ENCODE measurements at regions not wholly inside any gene's neighbourhood (a gene's known extent, or its start where the extent isn't known, plus 50 kb on each side); places are given as distances from the start of the nearest gene placed in this dataset.

- no peak overlapping the region for H3K4me3 ChIP-seq (ENCODE audit: insufficient read depth, low read depth, low read length)
- no peak for TF ChIP-seq RFX5 (IDR thresholded peaks at IDR 0.05; ENCODE audit: low read depth, low read length)
- TF ChIP-seq SMC3 (IDR thresholded peaks at IDR 0.05; ENCODE audit: low read depth, low read length) = no peak
- no peak for TF ChIP-seq USF2 (IDR thresholded peaks at IDR 0.05; ENCODE audit: low read depth, low read length)
- no peak for TF ChIP-seq CTCF (conservative IDR thresholded peaks at IDR 0.05; ENCODE audit: low read depth, low read length)
- no peak for TF ChIP-seq RCOR1 (IDR thresholded peaks at IDR 0.05; ENCODE audit: insufficient replicate concordance, low read length)
- no peak for TF ChIP-seq RAD21 (IDR thresholded peaks at IDR 0.05; ENCODE audit: low read length)
- no peak for TF ChIP-seq MAFK (IDR thresholded peaks at IDR 0.05; ENCODE audit: low read depth, low read length)
- no peak for TF ChIP-seq NFE2L2 (IDR thresholded peaks at IDR 0.05; ENCODE audit: low read depth, low read length)
- TF ChIP-seq CHD1 (IDR thresholded peaks at IDR 0.05; ENCODE audit: low read depth, low read length) = no peak
- TF ChIP-seq MAZ (IDR thresholded peaks at IDR 0.05; ENCODE audit: borderline replicate concordance, low read depth, low read length) = no peak
- no peak for TF ChIP-seq FOS (IDR thresholded peaks at IDR 0.05; ENCODE audit: low read depth, low read length)
- TF ChIP-seq CEBPB (IDR thresholded peaks at IDR 0.05; ENCODE audit: low read depth, low read length) = no peak
- no peak for TF ChIP-seq BHLHE40 (IDR thresholded peaks at IDR 0.05; ENCODE audit: low read depth, low read length)
- TF ChIP-seq POLR2A (IDR thresholded peaks at IDR 0.05; ENCODE audit: low read depth, low read length) = no peak
- TF ChIP-seq, protein P1, sequence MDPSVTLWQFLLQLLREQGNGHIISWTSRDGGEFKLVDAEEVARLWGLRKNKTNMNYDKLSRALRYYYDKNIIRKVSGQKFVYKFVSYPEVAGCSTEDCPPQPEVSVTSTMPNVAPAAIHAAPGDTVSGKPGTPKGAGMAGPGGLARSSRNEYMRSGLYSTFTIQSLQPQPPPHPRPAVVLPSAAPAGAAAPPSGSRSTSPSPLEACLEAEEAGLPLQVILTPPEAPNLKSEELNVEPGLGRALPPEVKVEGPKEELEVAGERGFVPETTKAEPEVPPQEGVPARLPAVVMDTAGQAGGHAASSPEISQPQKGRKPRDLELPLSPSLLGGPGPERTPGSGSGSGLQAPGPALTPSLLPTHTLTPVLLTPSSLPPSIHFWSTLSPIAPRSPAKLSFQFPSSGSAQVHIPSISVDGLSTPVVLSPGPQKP (IDR thresholded peaks at IDR 0.05; ENCODE audit: borderline replicate concordance, low read depth, low read length) = no peak
- no peak for TF ChIP-seq MXI1 (IDR thresholded peaks at IDR 0.05; ENCODE audit: borderline replicate concordance, low read depth, low read length)
- ChIA-PET CTCF (interaction anchor here (0.6 to 0.9 kb wide), 2 partner anchors 8 to 27 kb away, joined by 3 read pairs; no protein-coding TSS in a partner anchor), POLR2A (ENCODE audit: unreplicated experiment) (no interaction called here)
- no peaks in the 10 kb centered on the region for H3K9me3 ChIP-seq (ENCODE audit: control insufficient read depth, insufficient read depth, low read length)
- in situ Hi-C loops (cut with MboI; ENCODE audit: low sequenced_read_pairs) (no loop called here), dilution Hi-C loops (cut with HindIII; ENCODE audit: low sequenced_read_pairs, unreplicated experiment) (no loop called here), intact Hi-C loops (cut with micrococcal nuclease) (no loop called here)
- no peak overlapping the region for H2AK9ac ChIP-seq (replicated peaks; ENCODE audit: low read depth, low read length, poor library complexity)
- no peak overlapping the region for H3K18ac ChIP-seq (ENCODE audit: low read depth, low read length)
- no peak overlapping the region for H4K8ac ChIP-seq (ENCODE audit: low read depth in 2 of 2, low read length in 2 of 2)
- no peaks in the 10 kb centered on the region for H4K20me1 ChIP-seq (ENCODE audit: insufficient read depth, low read length)
- no peak overlapping the region for H2BK120ac ChIP-seq (ENCODE audit: low read depth, low read length)
- H3K4me2 ChIP-seq (ENCODE audit: low read depth, low read length) = no peak overlapping the region
- H2BK20ac ChIP-seq (ENCODE audit: low read depth, low read length) = no peak overlapping the region
- no peak overlapping the region for H2AFZ ChIP-seq (replicated peaks; ENCODE audit: low read length, poor library complexity)
- DNase-seq = no peak
- no peak for ATAC-seq (ENCODE audit: low read depth)
- no peak overlapping the region for H2BK5ac ChIP-seq (ENCODE audit: low read depth, low read length, poor library complexity, severe bottlenecking)
- H3K27me3 ChIP-seq (ENCODE audit: control insufficient read depth, insufficient read depth, low read length) = peaks cover 1% of the 10 kb centered on the region; the same call in 1 of the 2 replicates
- no peak overlapping the region for H2BK15ac ChIP-seq (ENCODE audit: low read depth, low read length)
- no peak overlapping the region for H4K5ac ChIP-seq (ENCODE audit: low read depth, low read length)
- no peak overlapping the region for H3K23ac ChIP-seq (ENCODE audit: low read depth, low read length)
- no peak overlapping the region for H4K91ac ChIP-seq (ENCODE audit: insufficient read depth, low read depth, low read length)
- H3K4me1 ChIP-seq (ENCODE audit: control insufficient read depth, insufficient read depth, low read length) = peaks cover 17% of the 10 kb centered on the region
- H3K14ac ChIP-seq (replicated peaks; ENCODE audit: low read depth, low read length) = no peak overlapping the region
- no peak overlapping the region for H3K27ac ChIP-seq (ENCODE audit: insufficient read depth, low read length)
- BruUV-seq (replicated peaks) = no TSS peak
- WGBS, 2 experiments (ENCODE audit: extremely low coverage in 2 of 2, insufficient read length in 1 of 2) = no CpG with 5 or more reads among the region's 4 CpGs
- H3K4ac ChIP-seq (ENCODE audit: low read depth, low read length) = no peak overlapping the region
- H3K9me1 ChIP-seq (ENCODE audit: insufficient read depth, low read length) = peaks cover 20% of the 10 kb centered on the region
- H3K79me1 ChIP-seq (ENCODE audit: low read depth in 1 of 2, low read length in 2 of 2) = no peaks in the 10 kb centered on the region
- H2AK5ac ChIP-seq (ENCODE audit: low read depth, low read length) = no peak overlapping the region
- no peak overlapping the region for H3K56ac ChIP-seq (ENCODE audit: extremely low read depth, insufficient read depth, low read length)
- no peaks in the 10 kb centered on the region for H3K36me3 ChIP-seq (ENCODE audit: control insufficient read depth, insufficient read depth, low read length)
- no peak overlapping the region for H3K9ac ChIP-seq (ENCODE audit: low read depth, low read length)
These were observed 507.0 kb downstream of the PLXNA4 start for GRCh38 chr7:132069306-132069705.

Measured in IMR-90 (cell line).